Hindlimb muscle (tissue), 1 donor: ENCODE measurements at regions not wholly inside any gene's neighbourhood (a gene's known extent, or its start where the extent isn't known, plus 50 kb on each side); places are given as distances from the start of the nearest gene placed in this dataset.
"Not testable (repeated sequence)": the region's sequence is repeated elsewhere in the genome, so short reads cannot be mapped to it uniquely, and the experiment has no call there.

Experiments
- DNase-seq: peaks from one replicate; pipeline ENCODE4 v3.0.0-alpha.2; 2013

DNA sequence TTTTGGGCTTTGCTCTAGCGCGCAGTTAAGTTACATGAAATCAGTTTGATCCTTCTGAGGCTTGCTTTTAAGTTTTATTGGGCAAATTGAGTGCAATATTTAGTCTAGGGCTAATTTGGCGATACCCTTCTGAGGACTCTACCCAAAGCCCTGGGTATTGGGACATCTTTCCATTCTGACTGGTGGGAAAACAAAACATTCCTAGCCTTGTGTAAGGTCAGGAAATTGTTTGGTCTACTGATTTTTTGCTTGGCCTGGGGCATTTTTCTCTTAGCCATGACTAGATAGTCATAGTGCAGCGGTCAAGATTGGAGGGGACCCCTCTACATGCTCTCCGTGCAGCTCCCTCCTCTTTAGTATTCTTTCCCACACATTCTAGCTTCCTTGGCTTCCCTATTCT is 189.6 kb upstream of the PTGFR start:
- DNase-seq: no peak

DNA sequence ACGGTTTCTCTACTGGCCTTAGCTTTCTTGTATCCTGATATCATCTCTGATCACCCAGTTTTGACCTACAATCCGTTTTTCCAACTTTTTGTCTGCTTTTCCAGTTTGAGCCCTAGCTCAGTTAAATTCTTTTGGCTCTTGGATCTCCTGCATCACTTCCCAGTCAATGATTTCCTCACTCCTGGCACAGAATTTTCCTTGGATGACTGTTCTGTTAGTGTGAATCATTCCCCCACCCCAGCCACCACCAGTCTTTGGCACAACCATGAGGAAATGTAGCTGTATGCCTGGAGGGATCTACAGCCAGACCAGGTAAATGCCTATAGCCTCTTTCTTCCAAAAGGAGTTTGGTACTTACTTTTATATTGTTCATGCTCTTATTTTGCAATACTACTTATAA is 187.2 kb upstream of the PTGFR start:
- peak; percentile 28 for DNase-seq

DNA sequence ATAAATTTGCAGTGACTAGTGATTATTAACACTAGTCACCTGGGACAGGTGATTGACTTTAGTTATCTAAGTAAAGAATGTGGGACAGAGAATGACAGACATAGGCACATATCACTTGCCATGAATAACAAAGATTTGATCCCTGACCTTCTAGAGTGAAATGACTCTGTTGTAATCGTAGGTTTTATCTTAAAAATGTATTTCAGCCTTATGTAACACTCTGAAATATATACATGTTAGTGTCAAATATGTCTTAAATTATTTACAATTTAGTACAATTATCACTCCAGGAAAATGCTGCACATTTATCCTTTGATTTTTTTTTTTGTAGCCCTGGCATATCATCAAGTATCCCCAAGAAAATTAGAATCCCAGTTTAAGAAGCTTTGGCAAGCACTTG is 186.4 kb upstream of the PTGFR start:
- DNase-seq: no peak

DNA sequence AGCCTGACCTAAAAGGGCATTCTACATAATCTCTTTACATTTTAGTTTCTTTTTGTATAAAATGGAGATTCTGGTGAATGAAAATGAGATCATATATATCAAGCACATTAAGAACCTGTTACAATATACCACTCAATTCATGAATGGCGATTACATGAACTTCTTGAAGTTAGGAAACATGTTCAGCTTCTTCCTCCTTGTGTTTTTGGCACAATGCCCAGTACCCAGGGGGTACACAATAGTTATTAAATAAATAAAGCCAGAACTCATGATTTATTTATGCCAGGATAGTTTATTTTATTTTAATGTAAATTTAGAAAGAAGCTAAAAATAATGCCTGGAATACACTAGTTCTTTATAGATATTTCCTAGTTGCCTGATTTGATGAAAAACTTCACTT is 186.0 kb upstream of the PTGFR start:
- no peak for DNase-seq

DNA sequence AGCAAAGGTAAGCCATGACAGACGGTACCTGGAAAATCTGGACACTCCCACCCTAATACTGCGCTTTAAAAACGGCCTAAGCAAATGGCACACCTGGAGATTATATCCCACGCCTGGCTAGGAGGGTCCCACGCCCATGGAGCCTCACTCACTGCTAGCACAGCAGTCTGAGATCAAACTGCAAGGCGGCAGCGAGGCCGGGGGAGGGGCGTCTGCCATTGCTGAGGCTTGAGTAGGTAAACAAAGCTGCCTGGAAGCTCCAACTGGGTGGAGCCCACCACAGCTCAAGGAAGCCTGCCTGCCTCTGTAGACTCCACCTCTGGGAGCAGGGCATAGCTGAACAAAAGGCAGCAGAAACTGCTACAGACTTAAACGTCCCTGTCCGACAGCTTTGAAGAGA is 180.5 kb upstream of the PTGFR start:
- not testable (repeated sequence) for DNase-seq

DNA sequence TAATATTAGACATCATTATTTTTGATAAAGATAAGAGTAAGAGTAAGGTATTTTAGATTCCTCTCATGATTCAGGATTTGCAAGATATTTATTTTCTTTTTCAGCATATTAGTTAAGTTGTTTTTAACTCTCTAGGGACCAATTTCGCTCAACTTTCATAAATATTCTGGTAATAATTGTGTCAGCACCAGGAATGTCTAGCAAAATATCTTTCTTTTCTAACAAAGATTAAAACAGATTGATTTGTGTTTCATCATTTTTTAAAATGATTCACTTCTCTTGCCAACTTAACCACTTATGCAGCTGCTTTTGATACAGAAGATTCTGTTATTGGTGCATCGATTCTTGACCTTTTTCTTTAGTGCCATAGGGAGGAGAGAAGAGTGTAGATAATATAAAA is 172.8 kb upstream of the PTGFR start:
- DNase-seq: no peak

DNA sequence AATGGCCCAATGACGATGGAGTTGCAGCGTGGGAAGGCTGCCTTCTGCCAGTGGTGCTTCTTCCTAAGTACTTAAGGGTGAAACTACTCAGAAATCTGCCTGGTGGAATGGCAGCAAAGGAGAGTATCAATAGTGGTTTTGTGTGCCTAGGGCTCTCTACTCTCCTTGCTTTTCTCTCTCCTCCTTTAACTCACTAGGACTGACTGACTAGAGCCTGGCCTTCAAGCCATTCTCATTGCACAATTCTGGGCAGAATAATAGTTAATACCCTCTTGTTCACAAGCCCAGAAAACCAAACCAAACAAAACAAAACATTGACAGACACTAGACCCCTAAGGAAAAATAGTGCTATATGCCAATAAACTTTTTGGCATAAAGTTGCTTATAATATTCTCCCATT is 171.2 kb upstream of the PTGFR start:
- DNase-seq: no peak

DNA sequence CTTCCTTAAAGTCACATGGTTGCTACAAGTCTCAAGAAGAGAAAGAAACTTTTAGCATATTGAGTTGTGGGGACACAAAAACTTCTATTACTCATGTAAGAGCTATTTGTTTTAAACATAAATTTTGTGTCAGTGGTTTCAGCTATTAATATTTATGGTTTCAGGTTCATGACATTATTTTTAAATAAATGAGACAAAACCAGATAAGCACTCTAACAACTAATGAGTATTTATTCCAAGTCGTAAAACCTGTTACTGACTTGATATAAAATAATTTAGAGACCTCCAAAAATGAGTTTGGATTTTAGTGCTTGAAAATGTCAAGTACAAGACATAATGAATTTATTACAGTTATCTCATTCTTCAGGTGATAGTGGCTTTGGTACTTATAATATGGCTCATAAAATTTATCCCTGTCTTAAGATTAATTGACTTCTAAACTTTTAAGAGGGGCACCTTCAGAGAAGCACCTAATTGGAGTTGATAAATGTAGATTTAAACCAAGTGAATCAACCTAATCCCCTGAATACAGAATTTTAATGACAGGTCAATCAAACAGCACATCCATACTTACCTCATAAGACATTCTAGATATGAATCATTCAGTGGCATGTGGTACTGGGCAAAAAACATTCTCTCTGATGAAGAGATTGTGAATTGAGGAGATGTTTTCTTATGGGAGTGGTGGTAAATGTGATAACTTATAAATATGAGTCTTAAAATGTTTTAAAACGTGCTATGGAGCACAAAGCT is 167.7 kb upstream of the PTGFR start:
- DNase-seq: no peak

DNA sequence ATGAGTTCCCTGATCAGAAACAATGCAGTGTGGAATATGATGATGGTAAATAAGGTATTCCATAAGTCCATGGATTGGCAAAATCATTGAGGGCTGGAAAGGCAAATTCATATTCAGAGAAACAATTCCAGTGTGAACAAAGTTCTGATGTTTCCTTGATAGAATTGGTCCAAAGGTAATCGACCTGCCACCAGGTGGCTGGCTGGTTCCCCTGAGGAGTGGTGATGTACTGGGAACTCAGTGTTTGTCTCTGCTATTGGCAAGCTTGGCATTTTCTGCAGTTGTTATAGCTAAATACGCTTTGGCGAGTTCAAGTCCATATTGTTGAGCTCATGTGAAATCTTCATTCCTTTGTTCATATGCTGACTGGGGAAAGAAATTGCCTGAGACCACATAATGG is 165.5 kb upstream of the PTGFR start:
- DNase-seq: no peak

DNA sequence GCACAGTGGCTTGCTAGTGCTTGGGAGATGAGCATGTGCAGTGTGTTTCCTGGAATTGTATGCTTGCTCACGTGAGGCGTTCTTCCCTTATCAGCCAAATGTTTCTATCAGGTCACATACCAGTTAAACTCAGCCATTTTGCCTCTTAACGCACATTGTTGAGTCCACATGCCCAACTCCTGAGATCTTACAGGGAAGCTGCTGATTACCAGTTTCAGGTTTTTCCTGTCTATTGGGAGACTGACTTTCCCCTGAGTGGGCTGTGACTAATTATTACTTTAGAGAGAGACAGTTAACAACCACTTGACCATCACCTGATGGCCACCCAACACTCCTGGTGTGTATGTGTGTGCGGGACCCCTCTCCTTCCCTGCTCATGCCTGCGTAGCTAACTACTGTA is 161.3 kb upstream of the PTGFR start:
- no peak for DNase-seq

DNA sequence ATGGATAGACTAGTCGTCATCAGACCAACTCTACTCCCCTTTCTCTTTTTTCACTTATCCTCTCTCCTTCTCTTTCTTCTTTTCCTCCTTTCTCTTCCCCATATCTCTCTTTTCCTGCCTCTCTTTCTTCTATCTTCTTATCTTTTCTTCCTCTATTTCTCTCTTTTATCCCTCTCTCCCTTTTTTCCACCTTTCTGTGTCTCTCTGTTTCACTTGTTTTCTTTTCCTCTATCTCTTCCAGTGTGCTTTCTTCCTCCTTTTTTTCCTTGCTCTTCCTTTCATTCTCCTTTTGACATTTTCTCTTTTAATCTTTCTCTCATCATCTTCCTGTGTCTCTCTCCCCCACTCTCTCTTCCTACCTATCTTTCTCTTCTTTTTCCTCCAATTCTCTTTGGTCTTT is 159.0 kb upstream of the PTGFR start:
- DNase-seq: no peak

DNA sequence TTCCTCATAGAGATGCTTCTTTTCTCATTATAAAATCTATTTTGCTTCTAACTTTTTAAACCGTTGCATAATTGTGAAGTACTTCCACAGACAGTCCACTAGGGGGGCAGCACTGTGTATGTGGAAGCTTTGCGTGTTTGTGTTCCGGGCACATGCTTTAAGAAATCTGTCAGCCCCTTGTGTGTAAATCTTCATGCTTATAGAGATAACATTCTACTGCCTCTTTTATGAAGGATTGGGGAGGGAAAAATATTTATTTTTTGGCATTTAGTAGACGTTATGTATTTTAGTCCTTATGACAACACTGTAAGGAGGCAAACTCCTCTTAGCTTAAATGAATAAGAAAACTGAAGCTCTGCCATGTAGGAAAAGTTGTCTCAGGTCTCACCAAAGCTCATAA is 157.3 kb upstream of the PTGFR start:
- no peak for DNase-seq

DNA sequence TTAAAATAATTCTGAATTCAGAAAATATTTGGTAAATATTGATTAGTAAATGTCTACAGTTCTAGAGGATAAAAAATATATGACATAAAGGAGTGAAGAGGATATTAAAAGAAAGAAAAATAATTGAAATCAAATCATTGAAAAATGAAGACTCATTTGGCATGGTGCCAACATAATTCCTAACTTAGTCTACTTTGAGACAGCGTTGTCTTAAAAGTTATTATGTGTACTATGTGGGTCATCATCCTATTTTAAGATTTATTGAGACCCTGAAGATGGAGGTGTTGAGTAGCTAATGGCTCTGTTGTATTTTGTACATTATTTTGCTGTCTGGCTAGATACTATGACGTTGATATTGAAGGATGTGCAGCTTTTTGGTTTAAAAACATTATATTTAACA is 156.7 kb upstream of the PTGFR start:
- no peak for DNase-seq

DNA sequence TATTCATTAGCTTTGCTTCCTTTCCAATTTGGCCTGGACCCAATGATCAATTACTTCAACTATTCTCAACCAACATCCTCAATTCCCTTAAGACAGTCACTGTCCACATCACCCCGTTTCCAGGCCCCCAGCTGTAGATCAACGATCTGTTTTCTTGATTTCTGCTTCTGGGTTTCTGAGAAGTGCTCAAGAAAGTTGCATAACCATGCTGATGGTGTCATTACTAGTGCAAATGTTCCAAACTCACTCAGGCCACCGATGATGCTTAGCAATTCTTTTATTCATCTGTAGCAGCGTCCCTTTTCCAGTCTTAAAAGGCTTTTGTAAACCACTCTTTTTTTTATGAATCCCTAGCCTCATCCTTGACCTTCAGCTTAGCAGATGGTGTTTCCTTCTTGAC is 155.8 kb upstream of the PTGFR start:
- DNase-seq: no peak

DNA sequence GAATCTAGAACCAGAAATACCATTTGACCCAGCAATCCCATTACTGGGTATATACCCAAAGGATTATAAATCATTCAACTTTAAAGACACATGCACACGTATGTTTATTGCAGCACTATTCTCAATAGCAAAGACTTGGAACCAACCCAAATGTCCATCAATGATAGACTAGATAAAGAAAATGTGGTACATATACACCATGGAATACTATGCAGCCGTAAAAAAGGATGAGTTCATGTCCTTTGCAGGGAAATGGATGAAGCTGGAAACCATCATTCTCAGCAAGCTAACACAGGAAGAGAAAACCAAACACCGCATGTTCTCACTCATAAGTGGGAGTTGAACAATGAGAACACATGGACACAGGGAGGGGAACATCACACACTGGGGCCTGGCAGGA is 154.0 kb upstream of the PTGFR start:
- not testable (repeated sequence) for DNase-seq

DNA sequence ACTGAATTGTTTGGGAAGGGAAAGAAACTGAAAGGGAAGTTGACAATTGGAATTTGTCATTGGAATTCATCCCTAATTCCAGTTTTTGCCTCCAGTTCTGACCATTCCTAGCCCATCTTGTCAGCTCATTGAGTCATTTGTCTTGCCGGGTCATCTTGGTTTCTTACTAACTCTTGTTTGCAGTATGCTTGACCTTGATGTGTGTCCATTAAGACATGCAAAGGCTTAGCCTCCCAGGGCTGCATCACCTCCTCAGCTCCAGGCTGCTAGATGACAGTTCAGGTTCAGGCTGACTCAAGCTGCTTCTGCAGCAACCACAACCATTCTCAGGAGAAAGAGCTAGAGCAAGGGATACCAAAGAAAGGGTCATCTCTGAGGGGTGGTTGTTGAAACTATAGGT is 151.3 kb upstream of the PTGFR start:
- no peak for DNase-seq

DNA sequence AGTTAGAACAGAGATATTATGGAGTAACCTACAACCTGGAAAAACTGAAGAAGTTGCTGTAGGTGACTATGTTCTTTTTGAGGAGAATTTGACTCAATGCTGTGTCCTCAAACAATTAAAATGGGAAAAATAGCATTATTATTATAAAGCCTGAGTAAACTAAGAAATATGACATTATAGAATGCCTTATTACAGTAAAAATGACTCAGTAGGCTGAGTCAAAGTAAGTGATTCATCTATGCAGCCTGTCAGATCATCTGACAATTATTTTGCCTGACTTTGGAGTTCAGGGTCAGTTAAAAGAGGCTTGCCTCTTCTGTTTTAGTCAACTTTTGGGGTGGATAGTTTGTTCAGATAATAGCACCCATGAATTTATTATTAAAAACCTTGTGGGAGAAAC is 150.8 kb upstream of the PTGFR start:
- no peak for DNase-seq

DNA sequence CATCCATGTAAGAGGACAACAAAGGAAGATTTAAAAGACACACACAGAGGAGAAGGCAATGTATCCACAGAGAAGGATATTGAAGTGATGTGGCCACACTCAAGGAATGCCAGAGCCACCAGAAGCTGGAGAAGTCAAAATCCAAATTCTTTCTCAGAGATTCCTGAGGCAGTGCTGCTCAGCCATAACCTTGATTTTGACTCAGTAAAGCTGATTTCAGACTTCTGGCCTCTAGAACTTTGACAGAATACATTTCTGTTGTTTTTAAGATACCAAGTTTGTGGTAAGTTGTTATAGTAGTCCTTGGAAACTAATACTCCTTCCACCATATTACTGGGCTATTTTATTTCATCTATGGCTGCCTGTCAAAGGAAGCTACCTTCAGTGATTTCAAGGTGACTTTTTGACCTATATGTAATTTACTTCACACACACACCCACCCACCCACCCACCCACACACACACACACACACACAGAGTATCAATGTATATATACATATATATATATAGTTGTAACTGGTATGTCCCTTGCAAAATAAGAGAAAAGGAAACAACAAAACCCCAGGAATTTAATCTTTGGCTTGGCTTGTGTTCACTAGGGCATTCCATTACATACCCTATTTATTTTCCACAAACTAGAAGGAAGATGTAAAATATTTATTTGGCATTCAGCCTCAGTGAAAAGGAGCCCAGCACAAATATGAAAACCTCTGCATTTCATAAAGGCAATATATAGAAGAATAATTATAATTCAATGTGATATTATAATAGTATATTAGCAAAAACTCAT is 142.1 kb upstream of the PTGFR start:
- DNase-seq: no peak

DNA sequence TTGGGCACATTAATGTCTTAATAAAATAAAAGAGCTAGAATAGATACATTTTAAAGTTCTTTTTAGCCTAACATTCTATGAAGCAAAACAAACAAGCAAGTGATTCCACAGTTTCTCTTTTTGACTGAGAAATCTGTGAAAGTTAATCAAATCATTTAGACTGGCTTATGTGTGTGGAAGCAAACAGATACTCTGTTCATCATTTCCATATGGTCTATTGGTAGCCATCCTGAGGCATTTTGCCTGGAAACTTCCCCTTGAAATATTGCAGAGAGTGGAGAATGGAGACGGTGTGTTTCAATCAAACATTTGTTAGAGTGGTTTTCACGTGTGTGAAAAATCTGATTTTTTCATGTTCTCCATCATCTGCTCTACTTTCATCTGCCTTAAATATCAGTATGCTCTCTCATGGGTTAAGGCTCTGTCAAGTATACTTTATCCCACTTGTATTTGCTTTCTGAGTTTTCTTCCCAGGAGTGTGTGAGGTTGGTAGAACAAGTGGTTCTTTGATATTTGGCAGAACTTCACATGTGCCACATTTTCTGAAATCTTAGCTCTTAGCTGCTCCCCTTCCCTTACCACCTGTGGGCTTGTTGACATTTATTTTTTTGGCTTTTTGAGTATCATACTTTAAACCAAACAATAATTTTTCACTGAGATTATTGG is 139.1 kb upstream of the PTGFR start:
- no peak for DNase-seq

DNA sequence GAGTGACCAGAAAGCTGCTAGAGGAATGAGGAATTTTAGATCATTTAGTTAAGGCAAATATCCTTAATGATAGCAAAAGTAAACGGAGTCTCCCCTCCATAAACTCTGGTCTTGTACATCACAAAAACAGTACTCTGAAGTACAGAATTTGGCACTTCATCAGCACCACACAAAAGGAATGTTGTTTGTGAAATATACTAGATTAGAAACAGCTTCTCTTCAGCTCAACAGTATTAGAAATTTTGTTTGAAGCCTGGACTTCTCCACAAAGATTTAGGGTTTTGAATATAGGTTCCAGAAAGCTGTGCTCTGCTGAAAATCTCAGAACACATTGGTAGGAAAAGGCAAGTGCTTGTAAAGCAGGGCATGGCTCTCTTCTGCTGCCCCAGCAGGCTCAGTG is 135.1 kb upstream of the PTGFR start:
- DNase-seq: no peak

DNA sequence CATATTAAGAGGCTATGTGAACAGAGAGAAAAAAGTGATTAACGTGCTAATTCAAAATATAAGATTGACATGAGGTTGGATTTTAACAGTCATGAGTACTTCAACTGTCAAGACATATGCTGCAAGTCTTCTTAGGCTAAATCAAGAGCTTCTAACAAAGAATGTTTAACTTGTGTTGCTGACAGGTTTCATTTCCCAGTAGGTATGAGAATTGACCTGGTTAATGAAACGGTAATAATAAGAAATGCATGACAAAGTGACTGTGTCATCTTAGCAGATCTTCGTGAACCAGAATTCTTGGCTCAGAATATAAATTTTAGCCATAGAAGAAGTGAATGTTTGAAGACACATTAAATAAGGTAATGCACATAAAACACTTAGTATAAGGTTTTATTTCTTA is 132.6 kb upstream of the PTGFR start:
- no peak for DNase-seq

DNA sequence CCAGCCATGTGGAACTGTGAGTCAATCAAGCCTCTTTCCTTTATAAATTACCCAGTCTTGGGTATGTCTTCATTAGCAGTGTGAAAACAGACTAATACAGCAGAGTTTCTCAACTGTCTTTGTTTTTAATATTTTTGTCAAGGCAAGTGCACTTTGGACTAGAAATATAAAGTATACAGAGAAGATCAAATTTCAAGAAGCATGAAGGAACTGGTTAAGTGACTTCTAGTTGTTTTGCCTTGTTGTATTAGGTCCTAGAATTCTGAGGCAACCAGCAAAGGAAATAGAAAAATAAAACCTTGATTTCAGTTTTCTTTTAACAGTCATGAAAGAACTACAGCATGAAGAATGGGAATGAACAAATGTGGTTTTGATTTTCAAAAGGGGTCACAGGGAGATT is 131.1 kb upstream of the PTGFR start:
- no peak for DNase-seq

DNA sequence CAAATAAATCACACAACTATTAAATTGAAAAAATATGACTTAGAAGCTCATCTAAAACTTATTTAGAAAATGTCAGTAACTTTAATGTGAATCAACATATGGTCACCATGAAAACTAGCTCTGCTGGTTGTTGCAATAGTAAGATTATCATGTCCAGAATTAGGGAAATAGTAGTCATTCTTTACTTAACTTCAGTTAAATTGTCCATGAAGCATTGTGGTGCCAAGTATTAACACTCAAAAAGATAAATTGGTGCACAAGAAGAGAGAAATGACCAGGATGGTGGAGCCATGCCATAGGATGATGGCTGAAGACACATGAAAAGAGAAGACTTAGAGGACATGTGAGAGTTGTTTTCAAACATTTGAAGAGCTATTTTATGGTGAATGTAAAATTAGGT is 130.2 kb upstream of the PTGFR start:
- DNase-seq: no peak

DNA sequence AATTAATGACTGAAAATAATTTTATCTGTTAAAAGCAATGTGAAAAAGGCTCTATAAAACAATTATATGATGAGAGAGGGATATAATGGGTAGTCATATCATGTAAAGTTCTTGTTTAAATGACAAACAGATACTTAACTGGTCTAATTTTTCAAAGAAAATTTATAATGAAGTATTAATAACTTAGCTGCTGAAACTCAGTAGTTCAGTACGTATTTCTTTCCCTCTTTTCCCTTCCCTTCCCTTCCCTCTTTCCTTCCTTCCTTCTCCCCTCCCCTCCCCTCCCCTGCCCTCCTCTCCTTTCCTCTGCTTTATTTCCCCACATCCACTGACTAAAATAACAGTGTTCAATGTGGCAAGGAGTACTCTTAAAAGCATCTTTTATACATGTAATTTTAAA is 123.1 kb upstream of the PTGFR start:
- DNase-seq: no peak
